Uterus (tissue), 3 donors: ENCODE measurements at regions not wholly inside any gene's neighbourhood (a gene's known extent, or its start where the extent isn't known, plus 50 kb on each side); places are given as distances from the start of the nearest gene placed in this dataset.

ENCODE experiments used
- DNase-seq, 2 donors: peaks; one replicate each; pipeline ENCODE4 v3.0.0-alpha.2; 2019 to 2020
- H3K27ac ChIP-seq, 2 donors: fragments of 200-600 bp; sonication (generic); 1 replicate in 1 of 2; 2 replicates in 1 of 2; pipeline ENCODE4 v1.5.1; 2016 to 2018
- H3K27me3 ChIP-seq, 2 donors: fragments of 200-600 bp; sonication (generic); one replicate each; pipeline ENCODE4 v1.5.1; 2018 to 2019; ENCODE audit warnings: control low read depth in 1 of 2
- H3K36me3 ChIP-seq, 2 donors: fragments of 200-600 bp; sonication (generic); one replicate each; pipeline ENCODE4 v1.5.1; 2019; ENCODE audit warnings: control low read depth in 1 of 2
- H3K4me1 ChIP-seq, 2 donors: fragments of 200-600 bp; sonication (generic); one replicate each; pipeline ENCODE4 v1.5.1; 2018 to 2019; ENCODE audit warnings: control low read depth in 1 of 2
- H3K4me3 ChIP-seq, 2 donors: fragments of 200-600 bp; sonication (generic); 1 replicate in 1 of 2; 2 replicates in 1 of 2; pipeline ENCODE4 v1.5.1; 2018 to 2019; ENCODE audit warnings: mild to moderate bottlenecking in 1 of 2
- H3K9me3 ChIP-seq, 2 donors: fragments of 200-600 bp; sonication (generic); one replicate each; pipeline ENCODE4 v1.5.1; 2019; ENCODE audit warnings: control low read depth in 1 of 2
- CTCF ChIP-seq, 4 experiments: fragments of 200-600 bp in 2 of 4; fragments of 450-650 bp in 2 of 4; sonication (generic) in 2 of 4; IDR thresholded peaks; one replicate each; pipeline ENCODE4 v1.5.1; 2016 to 2019; ENCODE audit warnings: antibody characterized with exemption in 4 of 4, mild to moderate bottlenecking in 2 of 4, moderate library complexity in 1 of 4
- POLR2A ChIP-seq, 2 donors: fragments of 450-650 bp; IDR thresholded peaks; one replicate each; pipeline ENCODE4 v1.6.1; 2016; ENCODE audit warnings: antibody characterized with exemption in 2 of 2, mild to moderate bottlenecking in 1 of 2, moderate library complexity in 1 of 2
- intact Hi-C: fragments of 100-400 bp; cut with DNase I; formaldehyde crosslinking; loops from one replicate; pipeline ENCODE4 v1.15.1; 2023; ENCODE audit warnings: low total_unique reads
- donor health status: DM: yes; HTN: yes; CAD: no.

DNA sequence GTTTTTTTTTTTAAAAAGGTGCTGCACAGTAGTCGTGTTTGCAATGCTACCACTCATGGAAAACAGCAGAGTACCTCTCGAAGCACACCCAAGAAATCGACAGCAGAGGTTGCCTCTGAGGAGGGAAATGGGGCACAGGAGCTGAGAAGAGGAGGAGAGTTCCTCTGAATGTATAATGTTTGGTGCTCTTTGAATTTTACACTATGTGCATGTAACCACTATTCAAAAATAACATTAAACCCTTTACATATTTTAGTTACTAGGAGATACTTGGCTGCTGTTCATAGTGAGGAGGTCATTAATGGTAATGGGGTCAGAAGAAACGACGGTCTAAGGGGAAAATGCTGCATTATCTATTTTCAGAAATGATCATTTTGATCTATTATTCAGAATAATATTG is 129.4 kb upstream of the CLEC14A start:
- no peak overlapping the region for H3K4me3 ChIP-seq
- DNase-seq, result no peak
- TF ChIP-seq POLR2A (IDR thresholded peaks at IDR 0.05), result no peak
- no peak for TF ChIP-seq CTCF (IDR thresholded peaks at IDR 0.05)
- H3K9me3 ChIP-seq, result no peaks in the 10 kb centered on the region
- H3K36me3 ChIP-seq, result no peaks in the 10 kb centered on the region
- no peak overlapping the region for H3K27ac ChIP-seq
- intact Hi-C loops, result no loop called here
- no peaks in the 10 kb centered on the region for H3K27me3 ChIP-seq
- H3K4me1 ChIP-seq, result no peaks in the 10 kb centered on the region

GRCh38 chr14:38384741-38385140 is 128.8 kb upstream of the CLEC14A start:
- no peaks in the 10 kb centered on the region for H3K9me3 ChIP-seq
- TF ChIP-seq POLR2A (IDR thresholded peaks at IDR 0.05), result no peak
- no peak for TF ChIP-seq CTCF (IDR thresholded peaks at IDR 0.05)
- no peak for DNase-seq

GRCh38 chr14:38367922-38368321 is 112.0 kb upstream of the CLEC14A start:
- H3K36me3 ChIP-seq, result no peaks in the 10 kb centered on the region
- H3K27ac ChIP-seq, result no peak overlapping the region
- intact Hi-C loops, result no loop called here
- DNase-seq, result no peak
- H3K9me3 ChIP-seq, result no peaks in the 10 kb centered on the region
- no peaks in the 10 kb centered on the region for H3K4me1 ChIP-seq
- H3K27me3 ChIP-seq, result no peaks in the 10 kb centered on the region
- no peak overlapping the region for H3K4me3 ChIP-seq
- TF ChIP-seq POLR2A (IDR thresholded peaks at IDR 0.05) (no peak), CTCF (IDR thresholded peaks at IDR 0.05) (no peak)

More at GRCh38 chr14:38384741-38385140, 128.8 kb upstream of the CLEC14A start:
- intact Hi-C loops, result no loop called here
- H3K27me3 ChIP-seq, result no peaks in the 10 kb centered on the region
- H3K27ac ChIP-seq, result no peak overlapping the region
- no peaks in the 10 kb centered on the region for H3K36me3 ChIP-seq
- H3K4me1 ChIP-seq, result no peaks in the 10 kb centered on the region
- no peak overlapping the region for H3K4me3 ChIP-seq

GRCh38 chr14:38366374-38366773 is 110.5 kb upstream of the CLEC14A start:
- no peak for DNase-seq
- Histone ChIP-seq H3K27ac (no peak overlapping the region), H3K36me3 (no peaks in the 10 kb centered on the region), H3K4me3 (no peak overlapping the region), H3K27me3 (no peaks in the 10 kb centered on the region), H3K9me3 (no peaks in the 10 kb centered on the region), H3K4me1 (no peaks in the 10 kb centered on the region)
- intact Hi-C loops, result no loop called here
- no peak for TF ChIP-seq CTCF (IDR thresholded peaks at IDR 0.05)
- no peak for TF ChIP-seq POLR2A (IDR thresholded peaks at IDR 0.05)

GRCh38 chr14:38363217-38363616 is 107.3 kb upstream of the CLEC14A start:
- intact Hi-C loops, result no loop called here

More at GRCh38 chr14:38363217-38363616, 107.3 kb upstream of the CLEC14A start:
- no peaks in the 10 kb centered on the region for H3K36me3 ChIP-seq
- H3K4me1 ChIP-seq, result no peaks in the 10 kb centered on the region
- H3K4me3 ChIP-seq, result no peak overlapping the region
- H3K9me3 ChIP-seq, result no peaks in the 10 kb centered on the region
- no peak overlapping the region for H3K27ac ChIP-seq
- no peak for DNase-seq
- TF ChIP-seq CTCF (IDR thresholded peaks at IDR 0.05), result no peak
- TF ChIP-seq POLR2A (IDR thresholded peaks at IDR 0.05), result no peak
- no peaks in the 10 kb centered on the region for H3K27me3 ChIP-seq
